Left forelimb (tissue), 1 donor: ENCODE measurements at regions not wholly inside any gene's neighbourhood (a gene's known extent, or its start where the extent isn't known, plus 50 kb on each side); places are given as distances from the start of the nearest gene placed in this dataset.
"Not testable (repeated sequence)": the region's sequence is repeated elsewhere in the genome, so short reads cannot be mapped to it uniquely, and the experiment has no call there.

Experiments
- DNase-seq: peaks from one replicate; pipeline ENCODE4 v3.0.0-alpha.2; 2018; ENCODE audit warnings: low spot score

DNA sequence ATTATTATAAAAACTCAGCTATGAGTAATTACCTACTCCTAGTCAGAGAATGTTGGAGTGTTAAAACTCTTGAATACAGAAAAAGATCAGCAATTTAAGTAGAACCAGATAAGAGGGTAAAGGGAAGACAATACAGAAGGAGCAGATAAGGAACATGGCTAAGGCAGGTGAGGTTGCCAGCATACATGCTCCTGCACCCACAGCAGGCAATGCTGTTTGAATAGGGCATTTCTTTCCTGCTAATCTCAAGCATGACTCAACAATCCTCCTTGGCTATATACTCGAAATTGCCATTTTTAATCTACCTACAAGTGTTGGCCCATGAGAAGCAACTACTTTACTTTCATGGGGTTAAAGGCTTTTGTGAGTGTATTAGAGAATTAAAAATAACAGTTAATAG is 494.5 kb downstream of the DIPK2A start:
- DNase-seq, result no peak

DNA sequence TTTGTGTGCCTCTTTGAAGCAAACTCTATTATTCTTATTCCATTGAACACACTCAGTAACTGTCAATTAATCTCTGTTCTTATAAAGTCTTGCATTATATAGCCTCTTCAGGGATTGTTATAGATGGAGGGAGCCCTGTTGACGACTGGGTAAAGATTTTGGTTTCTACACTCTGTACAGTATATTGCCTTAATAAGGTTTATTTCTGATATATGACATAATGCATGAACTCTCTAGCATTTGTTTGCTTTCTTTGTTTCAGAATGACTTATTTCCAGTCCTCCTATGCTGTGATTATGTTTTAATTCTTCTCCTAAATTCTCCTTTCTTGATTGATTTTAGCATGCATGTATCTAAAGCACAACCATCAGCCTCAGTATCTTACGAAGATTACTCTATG is 494.9 kb downstream of the DIPK2A start:
- DNase-seq, result no peak

DNA sequence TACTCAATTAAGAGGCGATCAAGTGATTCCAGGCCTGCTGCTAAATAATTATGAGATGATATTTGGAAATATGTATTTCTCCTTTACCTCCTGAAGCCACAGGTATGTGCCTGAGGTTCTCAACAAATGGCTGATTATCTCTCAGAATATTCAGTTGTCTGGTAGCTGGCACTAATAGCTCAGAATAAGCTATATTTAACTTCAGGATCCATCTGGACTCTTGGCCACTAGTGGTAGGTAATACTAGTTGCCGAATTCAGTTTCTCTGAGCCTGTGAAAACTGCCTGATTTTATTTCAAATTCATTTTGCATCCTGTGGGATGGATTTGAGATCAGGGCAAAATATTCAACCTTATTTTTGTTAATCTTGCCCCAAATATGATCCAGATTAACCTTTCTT is 499.0 kb downstream of the DIPK2A start:
- no peak for DNase-seq

DNA sequence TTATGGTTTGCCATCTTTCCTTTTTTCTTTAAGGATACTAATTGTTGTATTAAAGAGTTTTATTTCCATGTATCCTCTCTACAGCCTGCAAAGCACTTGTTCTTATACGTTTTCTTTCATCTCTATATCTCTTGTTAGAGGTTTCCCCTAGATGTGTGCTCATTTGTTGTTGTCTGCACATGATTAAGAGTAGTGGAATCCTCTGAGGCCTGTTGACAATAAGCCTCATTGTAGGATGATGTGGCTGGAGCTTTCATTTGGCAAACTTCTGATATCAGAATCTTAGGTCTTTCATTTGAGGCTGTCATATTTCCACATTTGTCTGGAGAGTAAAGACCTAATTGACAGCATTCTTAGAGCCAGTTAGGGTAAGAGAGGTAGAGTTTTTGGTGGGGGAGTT is 506.0 kb downstream of the DIPK2A start:
- no peak for DNase-seq

DNA sequence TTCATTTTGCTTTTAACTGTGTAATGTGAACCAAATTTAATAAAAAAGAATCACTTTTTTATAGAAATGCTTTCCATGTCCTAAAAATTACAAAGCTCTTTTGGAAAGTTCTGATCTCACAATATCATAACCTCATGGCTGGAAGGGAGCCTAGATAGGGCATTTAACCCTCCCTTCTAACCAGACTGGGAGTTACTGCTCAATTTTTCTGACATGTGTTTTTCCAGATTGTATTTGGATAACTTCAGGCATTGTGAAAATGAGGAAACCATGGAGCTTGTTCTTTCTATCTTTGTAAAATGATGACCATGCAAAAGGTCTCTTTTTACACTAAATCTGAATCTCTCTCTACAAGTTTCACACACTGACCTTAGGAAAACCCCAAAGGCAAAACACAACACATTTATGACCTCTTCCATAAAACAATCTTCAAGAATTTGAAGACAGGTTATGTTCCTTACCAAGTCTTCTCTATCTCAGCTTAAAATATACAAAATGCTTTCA is 508.8 kb downstream of the DIPK2A start:
- DNase-seq, result no peak

DNA sequence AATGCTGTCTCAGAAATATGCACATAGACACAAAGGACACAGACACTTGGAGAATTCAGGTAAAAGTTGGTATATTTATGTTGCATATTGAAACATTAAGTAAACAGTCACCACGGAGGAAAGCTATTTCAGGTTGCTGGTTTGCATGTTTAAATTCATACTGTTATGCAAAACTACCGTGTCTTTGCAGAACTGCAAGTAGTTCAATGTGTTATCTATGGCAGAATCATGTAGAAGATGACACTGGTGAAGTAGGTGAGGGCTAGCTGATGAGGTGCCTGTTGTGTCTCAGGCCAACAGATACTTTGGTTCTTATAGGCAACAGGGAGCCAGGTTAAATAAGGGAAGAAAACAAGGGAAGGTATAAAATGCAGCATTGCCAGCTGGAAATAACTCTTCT is 511.3 kb downstream of the DIPK2A start:
- DNase-seq, result no peak

DNA sequence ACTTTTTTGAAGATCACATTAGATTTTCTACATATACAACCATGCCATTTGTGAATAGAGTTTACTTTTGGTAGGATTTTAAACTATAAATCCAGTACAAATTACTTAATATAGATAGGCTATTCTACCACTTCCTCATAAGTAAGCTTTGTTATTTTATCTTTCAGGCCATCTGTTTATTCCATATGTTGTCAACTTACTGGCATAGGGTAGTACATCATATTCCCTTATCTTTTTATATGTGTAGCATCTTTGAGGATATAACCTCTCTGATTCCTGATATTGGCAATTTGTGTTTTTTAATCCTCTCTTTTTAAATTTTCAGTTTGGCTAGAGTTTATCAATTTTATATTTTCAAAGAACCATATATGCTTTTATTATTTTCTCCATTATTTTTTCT is 515.4 kb downstream of the DIPK2A start:
- DNase-seq, result no peak

DNA sequence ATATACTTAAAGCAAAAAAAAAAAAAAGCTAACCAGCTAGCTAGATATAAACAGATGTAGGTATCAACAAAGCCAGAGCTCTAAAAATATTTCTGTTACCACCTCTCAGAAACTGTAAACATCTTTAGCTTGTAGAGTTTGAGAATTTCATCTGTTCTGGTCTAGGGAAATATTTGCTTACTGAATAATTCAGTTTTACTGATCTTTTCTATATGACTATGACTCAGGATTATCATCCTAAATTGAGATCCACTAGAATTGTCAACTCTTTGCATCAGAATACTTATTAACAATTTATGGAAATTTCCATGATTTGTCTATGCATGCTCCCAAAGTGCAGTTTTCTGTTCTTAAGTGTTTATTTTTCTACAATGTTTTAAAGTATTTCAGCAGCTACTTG is 517.3 kb downstream of the DIPK2A start:
- no peak for DNase-seq

DNA sequence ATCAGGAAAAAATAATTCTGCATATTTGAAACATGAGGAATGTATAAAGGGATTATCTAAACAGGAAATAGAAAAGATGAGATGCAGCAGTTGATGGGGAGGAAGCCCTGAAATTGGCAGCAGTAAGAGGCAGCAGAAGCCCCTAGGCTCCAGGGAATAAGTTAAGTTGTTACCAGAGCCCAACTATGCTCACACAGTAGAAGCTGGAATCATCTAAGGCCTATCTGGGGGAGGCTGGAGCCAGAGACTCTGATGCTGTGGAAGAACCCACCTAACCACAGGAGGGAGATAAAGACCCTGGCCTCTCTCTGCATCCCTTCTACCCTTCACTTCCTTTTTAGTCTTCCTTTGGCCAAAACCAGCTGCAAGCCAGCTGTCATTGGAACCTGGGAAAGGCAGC is 519.7 kb downstream of the DIPK2A start:
- DNase-seq, result no peak

DNA sequence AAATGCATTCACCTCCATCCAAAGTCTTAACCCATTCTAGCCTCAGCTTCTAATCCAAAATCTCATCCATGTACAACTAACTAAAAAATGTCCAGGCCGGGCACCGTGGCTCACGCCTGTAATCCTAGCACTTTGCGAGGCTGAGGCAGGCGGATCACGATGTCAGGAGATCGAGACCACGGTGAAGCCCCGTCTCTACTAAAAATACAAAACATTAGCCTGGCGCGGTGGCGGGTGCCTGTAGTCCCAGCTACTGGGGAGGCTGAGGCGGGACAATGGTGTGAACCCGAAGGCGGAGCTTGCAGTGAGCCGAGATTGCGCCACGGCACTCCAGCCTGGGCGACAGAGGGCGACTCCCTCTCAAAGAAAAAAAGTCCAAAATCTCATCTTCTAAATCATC is 523.0 kb downstream of the DIPK2A start:
- DNase-seq, result not testable (repeated sequence)

DNA sequence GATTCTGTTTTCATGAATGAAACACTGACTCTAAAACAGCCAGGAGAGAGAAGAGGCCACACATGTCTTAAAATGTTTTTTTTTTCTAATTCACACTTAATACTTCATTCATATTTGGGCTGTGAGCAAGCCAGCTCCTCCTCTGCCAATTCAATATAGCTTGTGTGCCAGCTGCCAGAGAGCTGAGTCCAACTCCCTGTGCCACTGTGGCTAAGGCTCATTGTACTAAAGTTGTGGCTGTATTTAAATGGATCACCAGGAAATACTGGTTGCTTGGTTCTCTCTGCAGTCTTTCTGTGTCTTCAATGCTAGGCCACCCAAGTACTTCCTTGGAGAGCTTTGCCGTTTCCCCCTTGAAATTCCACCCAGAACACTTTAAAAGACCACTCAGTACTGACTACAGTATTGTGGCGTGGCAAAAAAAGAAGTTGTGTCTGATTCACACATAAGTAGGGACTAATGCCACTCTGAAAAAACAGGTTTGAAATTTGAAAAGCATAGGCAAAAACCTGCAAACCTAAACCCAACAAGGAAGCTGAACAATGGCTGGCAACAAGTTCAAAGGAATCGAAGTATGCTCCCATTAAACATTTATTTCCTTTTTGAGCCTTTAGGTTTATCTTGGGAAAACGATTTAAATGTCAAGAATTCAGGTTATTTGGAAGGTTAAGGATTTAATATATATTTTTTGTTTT is 524.7 kb downstream of the DIPK2A start:
- DNase-seq, result no peak

DNA sequence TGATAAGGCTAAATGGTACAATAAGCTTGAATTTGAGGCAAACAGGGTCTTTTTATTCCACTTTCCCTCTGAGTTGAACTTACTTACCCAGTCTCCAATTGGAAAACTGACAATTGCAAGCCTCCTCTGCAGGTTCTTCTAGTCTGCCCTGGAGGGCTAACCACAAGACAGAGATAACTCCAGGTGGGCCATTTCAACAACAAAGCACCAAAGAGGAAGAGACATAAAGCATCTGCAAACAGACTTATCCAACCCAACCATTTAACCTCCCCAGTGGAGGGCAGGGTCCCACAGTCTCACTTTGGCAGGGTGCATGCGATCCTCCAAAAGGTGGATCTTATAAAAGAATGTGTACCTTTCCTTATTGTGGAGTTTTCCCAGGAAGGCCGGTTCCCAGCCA is 525.8 kb downstream of the DIPK2A start:
- DNase-seq, result no peak

DNA sequence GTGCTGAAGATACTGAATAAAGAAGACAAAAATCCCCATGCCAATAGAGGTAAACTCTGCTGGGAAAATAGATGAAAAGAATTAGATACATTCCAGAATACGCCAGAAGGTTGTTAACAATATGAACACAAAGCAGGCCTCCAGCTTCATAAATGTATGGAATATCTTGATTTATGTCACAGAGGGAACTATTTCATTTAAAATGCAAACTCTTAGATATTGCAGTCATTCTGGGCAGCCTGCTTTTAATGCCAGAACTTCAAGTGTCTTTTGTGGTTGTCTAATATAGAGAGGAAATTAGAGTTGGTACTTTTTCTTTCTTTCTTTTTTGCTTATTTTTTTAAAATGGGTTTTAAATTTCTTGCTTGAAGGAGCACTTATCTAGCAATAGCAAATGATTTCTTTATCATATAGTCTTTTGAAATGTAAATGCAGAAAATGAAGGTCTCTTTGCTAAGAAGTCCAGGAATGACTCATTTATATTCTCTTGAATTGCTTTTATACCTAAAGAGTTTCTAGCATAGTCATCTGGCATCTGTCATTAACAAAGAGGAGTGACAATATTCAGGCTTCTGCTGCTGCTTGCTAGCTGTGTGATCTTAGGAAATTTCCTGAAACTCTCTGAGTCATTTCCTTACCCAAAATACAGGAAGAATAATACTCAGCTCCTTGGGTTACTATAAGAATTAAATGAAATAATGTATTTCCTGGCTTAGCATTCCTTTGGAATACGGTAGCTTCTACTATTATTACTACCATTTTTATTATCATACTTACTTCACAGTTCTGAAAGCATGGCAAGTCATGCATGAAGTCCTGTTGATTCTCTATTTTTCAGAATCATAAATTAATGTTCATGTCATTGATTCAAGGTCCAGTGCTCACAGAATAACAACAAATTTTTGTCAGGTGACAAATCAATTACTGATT is 527.6 kb downstream of the DIPK2A start:
- no peak for DNase-seq

DNA sequence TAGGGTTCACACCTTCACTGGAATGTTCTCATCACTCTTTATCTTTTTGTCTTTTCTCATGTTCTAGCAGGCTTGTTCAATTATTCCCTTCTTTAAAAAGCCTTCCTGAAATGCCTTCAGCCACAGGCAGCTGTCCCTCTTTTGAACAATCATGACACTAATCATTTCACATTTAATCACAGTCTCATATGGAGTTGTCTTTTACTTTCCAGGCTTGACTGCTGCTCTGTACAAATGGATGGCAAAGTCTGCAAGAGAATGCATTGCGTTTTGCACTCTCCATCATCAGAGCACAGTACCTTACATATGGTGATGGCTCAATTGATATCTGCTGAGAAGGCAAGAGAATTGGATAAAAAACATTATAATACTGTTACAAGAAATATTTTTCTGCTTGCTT is 529.8 kb downstream of the DIPK2A start:
- DNase-seq, result no peak

DNA sequence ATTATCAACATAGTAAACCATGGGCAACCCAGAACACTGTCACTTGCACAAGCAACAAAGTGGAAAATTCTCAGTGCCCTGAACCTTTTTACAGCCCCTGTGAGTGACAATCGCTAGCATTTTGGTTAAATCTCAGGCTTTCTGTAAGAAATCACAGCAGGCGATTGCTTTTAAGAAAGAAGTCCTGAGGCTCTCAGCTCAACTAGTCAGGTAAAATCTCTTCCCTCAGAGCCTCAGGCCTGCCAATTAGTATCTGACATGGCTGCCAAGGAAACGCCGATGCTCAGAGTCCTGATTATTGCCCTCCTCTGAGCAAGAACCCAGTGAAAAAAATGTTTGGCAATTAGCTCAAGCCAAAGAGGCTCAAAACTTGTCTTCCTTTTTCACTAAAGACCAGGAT is 530.8 kb downstream of the DIPK2A start:
- DNase-seq, result no peak

DNA sequence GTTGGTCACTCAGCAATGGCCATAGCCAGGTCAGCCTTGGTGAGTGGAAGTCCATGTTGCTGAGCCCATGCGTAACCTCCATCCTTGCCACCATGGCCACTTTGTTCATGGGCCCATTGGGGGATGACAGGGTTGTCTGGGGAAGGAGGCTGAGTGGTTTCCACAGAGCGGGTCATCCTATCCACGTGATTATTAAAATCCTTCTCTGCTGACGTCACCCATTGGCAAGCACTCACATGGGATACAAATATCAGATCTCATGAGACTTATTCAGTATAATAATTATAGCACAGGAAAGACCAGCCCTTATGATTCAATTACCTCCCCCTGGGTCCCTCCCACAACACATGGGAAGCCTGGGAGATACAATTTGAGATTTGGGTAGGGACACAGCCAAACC is 534.8 kb downstream of the DIPK2A start:
- DNase-seq, result not testable (repeated sequence)

DNA sequence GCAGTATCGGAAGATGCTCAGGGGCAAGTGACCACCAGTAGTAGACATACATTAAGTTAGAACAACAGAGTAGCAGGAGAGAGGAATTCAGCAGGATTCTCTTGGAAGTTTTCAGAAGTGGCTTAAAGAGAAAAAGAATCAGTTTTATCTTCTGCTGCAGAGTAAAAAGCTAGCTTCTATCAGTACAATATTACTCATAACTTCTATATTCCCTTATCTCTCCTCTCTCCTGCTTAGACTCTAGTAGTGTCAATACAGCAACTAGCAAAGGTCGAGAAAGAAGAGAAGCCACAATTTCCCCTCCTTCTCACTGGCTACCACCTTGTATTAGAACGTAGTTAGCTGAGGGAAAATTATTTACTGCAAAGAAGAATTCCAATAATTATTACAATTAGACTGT is 539.7 kb downstream of the DIPK2A start:
- DNase-seq, result no peak

DNA sequence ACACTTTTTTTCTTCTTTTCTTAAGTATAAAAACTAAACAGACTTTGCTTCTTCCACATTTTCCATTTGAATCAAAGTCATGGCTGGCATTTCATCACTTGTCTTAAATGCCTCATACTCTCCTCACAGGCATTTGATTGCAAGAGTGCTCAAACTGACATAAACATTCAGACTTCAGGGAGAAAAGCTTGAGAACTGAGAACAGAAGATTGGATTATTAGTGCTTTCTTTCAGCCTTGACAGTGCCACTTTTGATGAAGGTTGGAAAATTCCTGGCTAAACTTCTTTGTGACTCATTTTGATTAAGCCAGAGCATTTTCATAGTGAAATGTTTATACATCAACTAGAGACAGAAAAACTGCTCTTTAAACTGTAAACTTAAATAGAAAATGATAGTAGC is 544.4 kb downstream of the DIPK2A start:
- no peak for DNase-seq

DNA sequence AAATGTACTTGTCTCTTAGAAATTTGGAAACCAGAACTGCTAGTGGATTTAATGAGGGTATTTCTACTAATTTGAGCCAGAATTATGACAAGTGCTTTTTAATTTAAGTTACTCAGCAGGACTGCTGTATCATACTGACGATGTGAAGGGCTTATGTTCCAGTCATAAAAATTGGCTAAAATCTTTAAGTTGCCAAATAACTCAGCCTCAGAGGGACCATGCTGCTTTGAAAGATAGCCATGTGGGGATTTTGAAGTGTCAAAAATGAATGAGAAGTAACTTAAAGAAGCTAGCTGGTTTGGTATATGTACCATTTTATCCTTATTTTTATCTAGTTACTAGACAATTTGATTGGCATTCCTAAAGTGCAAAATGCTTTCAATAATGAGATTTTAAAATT is 545.0 kb downstream of the DIPK2A start:
- no peak for DNase-seq

DNA sequence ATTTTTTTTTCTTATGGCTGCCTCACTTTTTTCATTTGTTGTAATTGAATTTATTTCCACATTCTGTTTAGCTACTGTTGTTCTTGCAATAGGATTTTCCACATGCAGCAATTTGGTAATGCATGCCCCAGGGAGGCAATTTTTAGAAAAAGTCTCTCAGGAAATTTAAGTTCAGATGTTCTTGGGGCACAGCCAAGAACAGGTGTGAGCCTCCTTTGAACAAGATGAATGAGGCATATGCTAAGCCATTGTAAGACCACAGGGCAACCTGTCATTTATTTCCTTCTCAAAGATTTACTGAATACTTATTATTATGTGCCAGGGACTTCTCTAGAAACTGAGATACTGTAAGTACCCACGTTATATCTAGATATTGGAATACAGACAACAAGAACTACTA is 549.5 kb downstream of the DIPK2A start:
- DNase-seq, result no peak

DNA sequence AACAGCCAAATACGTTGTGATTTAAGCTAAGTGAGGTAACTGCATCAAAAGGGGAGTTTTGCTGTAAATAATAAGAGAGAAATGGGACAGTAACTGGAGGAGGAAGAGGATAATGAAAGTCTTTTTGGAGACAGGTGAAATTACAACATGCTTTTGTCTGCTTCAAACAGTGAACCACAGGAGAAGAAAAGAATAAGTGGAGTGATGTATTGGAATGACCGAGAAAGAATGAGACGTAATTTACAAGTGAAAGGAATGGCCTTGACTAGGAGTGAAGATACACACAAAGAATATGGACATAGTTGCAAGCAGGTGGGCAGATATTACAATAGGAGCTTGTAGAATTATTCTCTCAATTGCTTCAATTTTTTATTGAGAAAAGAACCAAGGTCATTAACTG is 550.8 kb downstream of the DIPK2A start:
- no peak for DNase-seq

DNA sequence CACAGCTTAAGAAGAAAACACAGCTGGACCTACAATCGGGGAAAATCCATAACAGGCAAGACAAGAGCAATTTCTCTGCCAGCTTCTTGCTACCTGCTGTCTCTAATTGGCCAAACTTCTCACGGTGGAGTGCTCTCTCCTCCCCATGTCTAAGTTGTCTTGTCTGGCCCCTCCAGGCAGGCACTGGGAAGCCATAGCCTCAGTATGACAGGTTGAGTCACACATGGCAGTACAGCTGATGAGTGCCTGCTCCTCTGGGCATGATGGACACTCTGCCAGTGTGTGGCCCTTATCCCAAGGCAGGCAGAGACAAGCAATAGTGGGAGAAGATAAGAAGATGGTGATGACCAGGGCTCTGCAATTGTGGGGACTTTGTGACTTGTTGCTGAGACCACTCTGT is 551.8 kb downstream of the DIPK2A start:
- no peak for DNase-seq

DNA sequence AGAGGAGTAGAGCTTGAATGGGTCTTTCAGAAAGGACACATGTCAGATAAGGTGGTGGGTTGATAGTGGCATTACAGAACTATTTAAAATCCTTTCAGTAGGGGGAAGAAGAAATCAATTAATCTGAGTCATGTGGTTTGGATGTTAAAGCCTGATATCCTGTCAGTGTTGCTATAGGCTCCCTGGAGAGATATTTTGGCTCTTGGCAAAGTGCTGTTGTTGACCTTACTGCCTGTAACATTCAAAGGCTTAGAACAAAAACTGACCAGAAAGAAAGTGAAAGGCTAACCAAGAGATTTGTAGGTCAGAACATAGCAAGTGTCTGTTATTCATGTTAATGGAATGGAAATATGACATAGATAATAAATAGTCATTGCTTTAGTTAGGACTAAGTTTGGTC is 552.9 kb downstream of the DIPK2A start:
- DNase-seq, result no peak
